ENCODE measurements at regions not wholly inside any gene's neighbourhood (a gene's known extent, or its start where the extent isn't known, plus 50 kb on each side); places are given as distances from the start of the nearest gene placed in this dataset.

DNA sequence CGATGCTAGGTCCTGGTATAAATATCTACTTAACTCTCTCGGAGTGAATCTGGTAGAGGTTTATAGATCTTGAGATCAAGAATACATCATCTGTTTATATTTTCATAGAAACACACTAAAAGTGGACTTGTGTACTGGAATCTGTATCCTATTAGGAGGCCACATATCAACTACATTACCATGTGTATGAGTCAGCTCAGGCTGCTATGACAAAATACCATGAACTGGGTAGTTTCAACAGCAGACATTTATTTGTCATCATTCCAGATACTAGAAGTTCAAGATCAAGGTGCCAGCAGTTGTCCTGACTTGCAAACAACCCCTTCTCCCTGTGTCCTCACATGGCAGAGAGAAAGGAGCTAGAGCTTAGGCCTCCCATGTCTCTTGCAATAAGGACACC is 113.9 kb upstream of the PFKP start:
- DNase-seq: no peak
- intact Hi-C loops (cut with DNase I): no loop called here
- Histone ChIP-seq H3K9me3 (peaks cover 0 to 2% (median 0%) of the 10 kb centered on the region in 11 donors), H3K27me3 (peaks cover 0 to 14% (median 9%) of the 10 kb centered on the region in 7 donors), H3K36me3 (no peaks in the 10 kb centered on the region), H3K27ac (no peak overlapping the region), H3K4me1 (no peaks in the 10 kb centered on the region), H3K4me3 (no peak overlapping the region)
- TF ChIP-seq, protein P1, sequence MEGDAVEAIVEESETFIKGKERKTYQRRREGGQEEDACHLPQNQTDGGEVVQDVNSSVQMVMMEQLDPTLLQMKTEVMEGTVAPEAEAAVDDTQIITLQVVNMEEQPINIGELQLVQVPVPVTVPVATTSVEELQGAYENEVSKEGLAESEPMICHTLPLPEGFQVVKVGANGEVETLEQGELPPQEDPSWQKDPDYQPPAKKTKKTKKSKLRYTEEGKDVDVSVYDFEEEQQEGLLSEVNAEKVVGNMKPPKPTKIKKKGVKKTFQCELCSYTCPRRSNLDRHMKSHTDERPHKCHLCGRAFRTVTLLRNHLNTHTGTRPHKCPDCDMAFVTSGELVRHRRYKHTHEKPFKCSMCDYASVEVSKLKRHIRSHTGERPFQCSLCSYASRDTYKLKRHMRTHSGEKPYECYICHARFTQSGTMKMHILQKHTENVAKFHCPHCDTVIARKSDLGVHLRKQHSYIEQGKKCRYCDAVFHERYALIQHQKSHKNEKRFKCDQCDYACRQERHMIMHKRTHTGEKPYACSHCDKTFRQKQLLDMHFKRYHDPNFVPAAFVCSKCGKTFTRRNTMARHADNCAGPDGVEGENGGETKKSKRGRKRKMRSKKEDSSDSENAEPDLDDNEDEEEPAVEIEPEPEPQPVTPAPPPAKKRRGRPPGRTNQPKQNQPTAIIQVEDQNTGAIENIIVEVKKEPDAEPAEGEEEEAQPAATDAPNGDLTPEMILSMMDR (IDR thresholded peaks at IDR 0.05): no peak
- no peak for ATAC-seq
- WGBS, 2 donors: 77 to 86% methylated on average over 2 of the region's 2 CpGs

DNA sequence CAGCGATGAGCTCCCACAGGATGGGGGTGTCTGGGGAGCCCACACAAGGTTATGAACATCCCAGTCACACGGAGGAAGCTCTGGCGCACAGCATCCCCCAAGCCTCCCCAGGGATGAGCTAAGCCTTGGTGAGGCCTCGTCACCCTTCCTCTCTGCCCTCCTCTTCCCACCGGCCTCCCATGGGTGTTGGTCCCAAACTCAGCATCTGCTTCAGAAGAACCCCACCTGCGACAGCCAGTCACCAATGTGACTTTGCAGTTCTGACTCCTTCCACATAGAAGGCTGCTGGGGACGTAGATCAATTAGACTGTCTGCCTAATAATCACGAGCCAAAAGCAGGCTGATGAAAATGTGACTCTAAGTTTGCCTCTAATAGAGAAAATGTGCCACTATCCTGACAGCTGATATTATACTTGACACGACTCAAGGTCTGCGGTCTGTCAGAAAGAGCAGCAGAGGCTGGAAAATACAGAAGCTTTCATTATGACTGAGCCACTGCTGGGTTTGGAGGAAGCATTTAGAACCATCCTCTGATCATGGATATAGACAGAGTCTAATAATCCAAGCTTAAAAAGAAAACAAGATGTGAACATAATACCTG is 116.0 kb upstream of the PFKP start:
- H3K27ac ChIP-seq: no peak overlapping the region
- DNase-seq (no peak), ATAC-seq (no peak)
- H3K4me3 ChIP-seq: no peak overlapping the region
- WGBS, 2 donors: 83 to 85% methylated on average over 10 of the region's 10 CpGs
- peaks cover 0 to 30% (median 11%) of the 10 kb centered on the region in 7 donors for H3K27me3 ChIP-seq
- intact Hi-C loops (cut with DNase I): no loop called here
- peaks cover 0 to 2% (median 0%) of the 10 kb centered on the region in 11 donors for H3K9me3 ChIP-seq
- no peaks in the 10 kb centered on the region for H3K4me1 ChIP-seq
- no peaks in the 10 kb centered on the region for H3K36me3 ChIP-seq
- TF ChIP-seq, protein P1 (IDR thresholded peaks at IDR 0.05): no peak

DNA sequence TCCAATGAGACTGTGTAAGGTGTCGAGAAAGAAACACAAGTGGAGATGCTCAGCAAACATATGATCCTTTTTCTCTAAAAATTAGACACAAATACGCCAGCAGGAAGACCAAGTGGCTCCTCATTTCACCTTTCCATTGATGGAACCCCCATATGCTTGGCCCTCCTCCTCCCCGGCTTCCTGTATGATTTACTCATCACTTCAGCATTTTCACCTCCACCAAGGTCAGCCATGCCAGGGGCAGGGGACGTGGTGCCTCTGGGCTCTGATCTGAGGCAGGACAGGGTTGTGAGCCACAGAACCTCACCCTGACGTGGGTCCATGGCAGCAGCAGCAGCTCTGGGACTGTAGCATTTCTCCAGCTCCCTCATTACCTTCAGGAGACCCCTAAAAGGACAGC is 116.8 kb upstream of the PFKP start:
- no peak for ATAC-seq
- TF ChIP-seq, protein P1 (IDR thresholded peaks at IDR 0.05): no peak

DNA sequence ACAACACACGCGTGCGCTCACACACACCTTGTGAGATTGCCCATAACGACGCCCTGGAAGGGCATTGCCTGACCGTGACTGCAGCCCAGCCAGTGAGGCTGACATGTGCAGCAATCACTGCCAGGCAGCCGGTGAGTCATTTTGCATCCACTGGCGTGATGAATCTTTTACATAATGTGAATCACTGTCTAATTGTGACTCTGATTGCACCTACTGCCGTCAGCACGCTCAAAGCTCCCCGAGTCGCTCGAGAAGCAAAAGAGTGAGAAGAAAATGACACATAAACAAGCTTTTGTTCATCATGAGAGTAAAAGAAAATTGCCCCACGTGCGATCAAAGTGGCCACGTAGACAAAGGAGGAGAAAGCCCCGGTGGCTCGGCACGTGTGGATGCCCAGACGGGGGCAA is 117.4 kb upstream of the PFKP start:
- Histone ChIP-seq H3K9me3 (peaks cover 0 to 2% (median 0%) of the 10 kb centered on the region in 11 donors), H3K36me3 (no peaks in the 10 kb centered on the region), H3K27ac (no peak overlapping the region), H3K27me3 (peaks cover 0 to 42% (median 16%) of the 10 kb centered on the region in 7 donors), H3K4me1 (no peaks in the 10 kb centered on the region), H3K4me3 (no peak overlapping the region)
- TF ChIP-seq, protein P1 (IDR thresholded peaks at IDR 0.05): no peak
- no peak for DNase-seq
- ATAC-seq: no peak
- intact Hi-C loops (cut with DNase I): no loop called here
- WGBS, 2 donors: 85 to 90% methylated on average over 20 of the region's 20 CpGs

More for the DNA sequence above, 116.8 kb upstream of the PFKP start:
- no peak for DNase-seq
- WGBS, 2 donors: 73% methylated on average over 5 of the region's 5 CpGs
- peaks cover 0 to 37% (median 14%) of the 10 kb centered on the region in 7 donors for H3K27me3 ChIP-seq
- H3K4me1 ChIP-seq: no peaks in the 10 kb centered on the region
- H3K27ac ChIP-seq: no peak overlapping the region
- no peaks in the 10 kb centered on the region for H3K36me3 ChIP-seq
- no peak overlapping the region for H3K4me3 ChIP-seq
- intact Hi-C loops (cut with DNase I): no loop called here
- peaks cover 0 to 2% (median 0%) of the 10 kb centered on the region in 11 donors for H3K9me3 ChIP-seq
